ENCODE measurements at regions not wholly inside any gene's neighbourhood (a gene's known extent, or its start where the extent isn't known, plus 50 kb on each side); places are given as distances from the start of the nearest gene placed in this dataset.

DNA sequence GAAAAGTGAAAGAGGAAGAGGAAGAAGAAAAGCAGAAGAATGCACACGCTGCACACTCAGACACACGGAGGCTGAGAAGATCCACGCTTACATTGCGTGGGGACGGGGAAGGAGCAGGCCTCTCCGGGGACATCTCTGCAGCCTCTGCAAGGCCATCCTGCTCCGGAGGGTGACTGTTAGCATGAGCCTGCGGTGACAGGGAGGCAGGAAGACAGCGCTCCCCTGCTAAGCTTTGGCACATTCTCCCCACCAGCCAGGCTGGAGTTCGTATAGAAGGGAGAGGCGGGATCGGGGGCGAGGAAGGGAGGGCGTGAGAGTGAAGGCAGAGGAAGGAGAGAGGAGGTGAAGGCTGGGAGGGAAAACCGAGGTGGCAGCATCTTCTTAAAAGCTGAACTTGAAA lies 366.0 kb upstream of the SHH start:
- no peak overlapping the region for H3K4me3 Mint-ChIP-seq (ENCODE audit: unreplicated experiment)
- Histone ChIP-seq H3K79me2 (ENCODE audit: insufficient read depth, low read length) (no peaks in the 10 kb centered on the region), H3K4me1 (ENCODE audit: insufficient read depth, low read length) (no peaks in the 10 kb centered on the region), H4K20me1 (ENCODE audit: insufficient read depth, low read length) (no peaks in the 10 kb centered on the region), H3K9me3 (ENCODE audit: insufficient read depth, low read depth, low read length) (no peaks in the 10 kb centered on the region), H3K4me3 (ENCODE audit: insufficient read depth, low read depth, low read length) (no peak overlapping the region), H3K36me3 (ENCODE audit: insufficient read depth, low read length) (no peaks in the 10 kb centered on the region), H3K27me3 (ENCODE audit: insufficient read depth, low read length) (no peaks in the 10 kb centered on the region), H3K4me2 (ENCODE audit: low read length) (no peak overlapping the region), H3K9ac (ENCODE audit: low read length) (no peak overlapping the region), H2AFZ (ENCODE audit: low read depth, low read length) (no peak overlapping the region), H3K27ac (ENCODE audit: low read depth, low read length) (no peak overlapping the region)
- TF ChIP-seq, protein P1, sequence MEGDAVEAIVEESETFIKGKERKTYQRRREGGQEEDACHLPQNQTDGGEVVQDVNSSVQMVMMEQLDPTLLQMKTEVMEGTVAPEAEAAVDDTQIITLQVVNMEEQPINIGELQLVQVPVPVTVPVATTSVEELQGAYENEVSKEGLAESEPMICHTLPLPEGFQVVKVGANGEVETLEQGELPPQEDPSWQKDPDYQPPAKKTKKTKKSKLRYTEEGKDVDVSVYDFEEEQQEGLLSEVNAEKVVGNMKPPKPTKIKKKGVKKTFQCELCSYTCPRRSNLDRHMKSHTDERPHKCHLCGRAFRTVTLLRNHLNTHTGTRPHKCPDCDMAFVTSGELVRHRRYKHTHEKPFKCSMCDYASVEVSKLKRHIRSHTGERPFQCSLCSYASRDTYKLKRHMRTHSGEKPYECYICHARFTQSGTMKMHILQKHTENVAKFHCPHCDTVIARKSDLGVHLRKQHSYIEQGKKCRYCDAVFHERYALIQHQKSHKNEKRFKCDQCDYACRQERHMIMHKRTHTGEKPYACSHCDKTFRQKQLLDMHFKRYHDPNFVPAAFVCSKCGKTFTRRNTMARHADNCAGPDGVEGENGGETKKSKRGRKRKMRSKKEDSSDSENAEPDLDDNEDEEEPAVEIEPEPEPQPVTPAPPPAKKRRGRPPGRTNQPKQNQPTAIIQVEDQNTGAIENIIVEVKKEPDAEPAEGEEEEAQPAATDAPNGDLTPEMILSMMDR (IDR thresholded peaks at IDR 0.05; ENCODE audit: insufficient read depth, low read depth, low read length): no peak
- no peak for TF ChIP-seq EZH2 (IDR thresholded peaks at IDR 0.05; ENCODE audit: insufficient read depth, low read length)
- DNase-seq (ENCODE audit: low read depth): no peak
- H3K27me3 Mint-ChIP-seq (ENCODE audit: low read depth, unreplicated experiment): peaks cover 34% of the 10 kb centered on the region
- no peaks in the 10 kb centered on the region for H3K4me1 Mint-ChIP-seq (ENCODE audit: low read depth, unreplicated experiment)
- no peaks in the 10 kb centered on the region for H3K9me3 Mint-ChIP-seq (ENCODE audit: unreplicated experiment)
- no peak overlapping the region for H3K27ac Mint-ChIP-seq (ENCODE audit: unreplicated experiment)
- FAIRE-seq: no peak
- no peaks in the 10 kb centered on the region for H3K36me3 Mint-ChIP-seq (ENCODE audit: low read depth, unreplicated experiment)

DNA sequence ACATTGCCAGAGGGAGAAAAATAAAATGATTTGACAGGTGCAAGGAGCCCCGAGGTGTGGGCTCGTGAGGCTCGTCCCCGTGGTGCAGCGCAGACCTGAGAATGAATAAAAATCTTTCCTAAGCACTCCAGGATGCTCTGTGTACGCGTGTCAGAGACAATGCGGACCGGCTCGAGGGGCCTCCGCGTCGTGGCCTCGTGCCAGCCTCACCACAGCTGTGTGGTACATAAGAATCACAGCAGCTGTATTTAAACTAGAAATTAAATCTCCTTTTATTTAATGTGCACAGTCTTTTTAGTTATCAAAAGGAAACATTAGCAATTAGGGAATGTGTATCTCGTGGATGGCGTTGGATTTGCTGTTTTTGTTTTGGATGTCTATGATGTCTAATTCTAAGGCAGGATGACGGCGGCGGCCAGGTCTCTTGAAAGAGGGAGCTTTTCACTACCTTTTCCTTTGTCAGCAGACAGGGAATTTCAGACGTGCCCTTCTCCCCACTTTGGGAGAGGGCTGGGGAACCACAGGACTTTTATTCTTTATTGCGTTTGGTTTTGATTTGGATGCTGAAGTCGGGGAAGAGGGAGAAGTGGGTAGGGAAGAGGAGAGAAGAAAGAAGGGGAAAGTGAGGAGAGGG lies 365.3 kb upstream of the SHH start:
- no peak for FAIRE-seq
- TF ChIP-seq, protein P1 (IDR thresholded peaks at IDR 0.05; ENCODE audit: insufficient read depth, low read depth, low read length): no peak
- TF ChIP-seq EZH2 (IDR thresholded peaks at IDR 0.05; ENCODE audit: insufficient read depth, low read length): no peak
- no peaks in the 10 kb centered on the region for H3K27me3 ChIP-seq (ENCODE audit: insufficient read depth, low read length)
- no peak overlapping the region for H2AFZ ChIP-seq (ENCODE audit: low read depth, low read length)
- no peak for DNase-seq (ENCODE audit: low read depth)
- Mint-ChIP-seq H3K4me1 (ENCODE audit: low read depth, unreplicated experiment) (no peaks in the 10 kb centered on the region), H3K4me3 (ENCODE audit: unreplicated experiment) (no peak overlapping the region), H3K9me3 (ENCODE audit: unreplicated experiment) (peaks cover 1% of the 10 kb centered on the region), H3K27me3 (ENCODE audit: low read depth, unreplicated experiment) (peaks cover 38% of the 10 kb centered on the region), H3K27ac (ENCODE audit: unreplicated experiment) (no peak overlapping the region), H3K36me3 (ENCODE audit: low read depth, unreplicated experiment) (peaks cover under 1% of the 10 kb centered on the region)
- H3K4me3 ChIP-seq (ENCODE audit: insufficient read depth, low read depth, low read length): no peak overlapping the region
- H3K9ac ChIP-seq (ENCODE audit: low read length): no peak overlapping the region
- H3K9me3 ChIP-seq (ENCODE audit: insufficient read depth, low read depth, low read length): no peaks in the 10 kb centered on the region
- no peak overlapping the region for H3K4me2 ChIP-seq (ENCODE audit: low read length)
- no peak overlapping the region for H3K27ac ChIP-seq (ENCODE audit: low read depth, low read length)
- H3K4me1 ChIP-seq (ENCODE audit: insufficient read depth, low read length): no peaks in the 10 kb centered on the region
- H3K79me2 ChIP-seq (ENCODE audit: insufficient read depth, low read length): no peaks in the 10 kb centered on the region
- H3K36me3 ChIP-seq (ENCODE audit: insufficient read depth, low read length): no peaks in the 10 kb centered on the region
- H4K20me1 ChIP-seq (ENCODE audit: insufficient read depth, low read length): no peaks in the 10 kb centered on the region

DNA sequence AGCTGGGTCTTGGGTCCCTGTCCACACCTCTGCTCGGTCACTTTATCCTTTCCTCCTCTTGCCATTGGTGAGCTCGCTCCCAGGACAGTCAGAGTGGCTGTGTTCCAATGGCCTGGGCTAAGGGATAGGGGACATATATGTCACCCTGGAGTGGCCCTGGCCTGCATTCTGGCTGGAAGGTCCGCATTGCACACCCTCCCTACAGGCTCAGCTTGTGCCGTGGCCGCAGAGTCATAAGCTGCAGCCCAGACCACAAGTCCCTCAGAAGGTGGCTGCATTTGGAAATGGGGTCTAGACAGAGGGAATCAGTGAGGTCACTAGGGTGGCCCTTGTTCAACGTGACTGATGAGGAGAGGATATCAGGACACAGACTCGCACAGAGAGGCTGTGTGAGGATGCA lies 363.8 kb upstream of the SHH start:
- H4K20me1 ChIP-seq (ENCODE audit: insufficient read depth, low read length): no peaks in the 10 kb centered on the region
- DNase-seq (ENCODE audit: low read depth): no peak
- H3K4me1 Mint-ChIP-seq (ENCODE audit: low read depth, unreplicated experiment): no peaks in the 10 kb centered on the region
- H3K9me3 ChIP-seq (ENCODE audit: insufficient read depth, low read depth, low read length): no peaks in the 10 kb centered on the region
- TF ChIP-seq, protein P1 (IDR thresholded peaks at IDR 0.05; ENCODE audit: insufficient read depth, low read depth, low read length): no peak
- TF ChIP-seq EZH2 (IDR thresholded peaks at IDR 0.05; ENCODE audit: insufficient read depth, low read length): no peak
- H3K4me3 ChIP-seq (ENCODE audit: insufficient read depth, low read depth, low read length): no peak overlapping the region
- H3K36me3 Mint-ChIP-seq (ENCODE audit: low read depth, unreplicated experiment): peaks cover 2% of the 10 kb centered on the region
- no peak overlapping the region for H3K27ac ChIP-seq (ENCODE audit: low read depth, low read length)
- H3K79me2 ChIP-seq (ENCODE audit: insufficient read depth, low read length): no peaks in the 10 kb centered on the region
- H3K36me3 ChIP-seq (ENCODE audit: insufficient read depth, low read length): no peaks in the 10 kb centered on the region
- FAIRE-seq: no peak
- peak overlapping the region; percentile 29 for H3K27ac Mint-ChIP-seq (ENCODE audit: unreplicated experiment)
- H3K27me3 ChIP-seq (ENCODE audit: insufficient read depth, low read length): no peaks in the 10 kb centered on the region
- no peaks in the 10 kb centered on the region for H3K4me1 ChIP-seq (ENCODE audit: insufficient read depth, low read length)
- H3K4me2 ChIP-seq (ENCODE audit: low read length): no peak overlapping the region
- peaks cover 35% of the 10 kb centered on the region for H3K27me3 Mint-ChIP-seq (ENCODE audit: low read depth, unreplicated experiment)
- H3K9ac ChIP-seq (ENCODE audit: low read length): no peak overlapping the region
- no peak overlapping the region for H2AFZ ChIP-seq (ENCODE audit: low read depth, low read length)
- peaks cover 2% of the 10 kb centered on the region for H3K9me3 Mint-ChIP-seq (ENCODE audit: unreplicated experiment)
- no peak overlapping the region for H3K4me3 Mint-ChIP-seq (ENCODE audit: unreplicated experiment)
